HUES48 (cell line): ENCODE measurements at regions not wholly inside any gene's neighbourhood (a gene's known extent, or its start where the extent isn't known, plus 50 kb on each side); places are given as distances from the start of the nearest gene placed in this dataset.
"Not testable (repeated sequence)": the region's sequence is repeated elsewhere in the genome, so short reads cannot be mapped to it uniquely, and the experiment has no call there.

Source experiments
- H3K27ac ChIP-seq: one replicate; pipeline ENCODE4 v1.7.0; 2013; ENCODE audit warnings: low read depth, low read length, inconsistent platforms
- H3K27me3 ChIP-seq: 2 replicates; pipeline ENCODE4 v1.6.1; 2013; ENCODE audit warnings: mild to moderate bottlenecking, low read length; ENCODE audit not compliant: control insufficient read depth, insufficient read depth
- H3K36me3 ChIP-seq: 2 replicates; pipeline ENCODE4 v1.6.1; 2013; ENCODE audit warnings: low read length; ENCODE audit not compliant: control insufficient read depth, insufficient read depth
- H3K4me1 ChIP-seq: 2 replicates; pipeline ENCODE4 v1.6.1; 2013; ENCODE audit warnings: mild to moderate bottlenecking, low read length; ENCODE audit not compliant: control insufficient read depth, insufficient read depth
- H3K4me3 ChIP-seq: 2 replicates; pipeline ENCODE4 v1.5.1; 2013; ENCODE audit warnings: mild to moderate bottlenecking, low read depth, low read length
- H3K9ac ChIP-seq: 2 replicates; pipeline ENCODE4 v1.6.1; 2013; ENCODE audit warnings: mild to moderate bottlenecking, low read depth, low read length, moderate library complexity
- H3K9me3 ChIP-seq: 2 replicates; pipeline ENCODE4 v1.6.1; 2013; ENCODE audit warnings: low read length; ENCODE audit not compliant: control insufficient read depth, insufficient read depth

- H3K27ac ChIP-seq = no peak overlapping the region
- H3K36me3 ChIP-seq = no peaks in the 10 kb centered on the region
- H3K27me3 ChIP-seq = no peaks in the 10 kb centered on the region
- no peak overlapping the region for H3K9ac ChIP-seq
- H3K9me3 ChIP-seq = no peaks in the 10 kb centered on the region
- no peaks in the 10 kb centered on the region for H3K4me1 ChIP-seq
- no peak overlapping the region for H3K4me3 ChIP-seq
Observed at GRCh38 chr11:90650153-90650552, 427.3 kb upstream of the CHORDC1 start.

- Histone ChIP-seq H3K27ac (no peak overlapping the region), H3K9me3 (no peaks in the 10 kb centered on the region), H3K36me3 (no peaks in the 10 kb centered on the region), H3K27me3 (no peaks in the 10 kb centered on the region), H3K9ac (no peak overlapping the region), H3K4me1 (no peaks in the 10 kb centered on the region), H3K4me3 (no peak overlapping the region)
Observed at GRCh38 chr11:90646706-90647105, 423.9 kb upstream of the CHORDC1 start.

GRCh38 chr11:90646266-90646665, 423.4 kb upstream of the CHORDC1 start:
- H3K36me3 ChIP-seq = no peaks in the 10 kb centered on the region

GRCh38 chr11:90639461-90639993, 416.7 kb upstream of the CHORDC1 start:
- no peaks in the 10 kb centered on the region for H3K36me3 ChIP-seq

More at GRCh38 chr11:90646266-90646665, 423.4 kb upstream of the CHORDC1 start:
- Histone ChIP-seq H3K4me3 (no peak overlapping the region), H3K27me3 (no peaks in the 10 kb centered on the region), H3K4me1 (no peaks in the 10 kb centered on the region), H3K9me3 (no peaks in the 10 kb centered on the region), H3K27ac (no peak overlapping the region), H3K9ac (no peak overlapping the region)

GRCh38 chr11:90635886-90636285, 413.0 kb upstream of the CHORDC1 start:
- Histone ChIP-seq H3K9ac (no peak overlapping the region), H3K4me1 (peaks cover 8% of the 10 kb centered on the region), H3K4me3 (no peak overlapping the region), H3K36me3 (no peaks in the 10 kb centered on the region), H3K9me3 (no peaks in the 10 kb centered on the region), H3K27me3 (no peaks in the 10 kb centered on the region), H3K27ac (no peak overlapping the region)

More at GRCh38 chr11:90639461-90639993, 416.7 kb upstream of the CHORDC1 start:
- no peaks in the 10 kb centered on the region for H3K27me3 ChIP-seq
- no peak overlapping the region for H3K9ac ChIP-seq
- H3K27ac ChIP-seq = no peak overlapping the region
- H3K4me3 ChIP-seq = no peak overlapping the region
- peaks cover 8% of the 10 kb centered on the region for H3K4me1 ChIP-seq
- H3K9me3 ChIP-seq = no peaks in the 10 kb centered on the region

- Histone ChIP-seq H3K27ac (no peak overlapping the region), H3K9ac (no peak overlapping the region), H3K4me1 (peaks cover 8% of the 10 kb centered on the region), H3K36me3 (no peaks in the 10 kb centered on the region), H3K27me3 (no peaks in the 10 kb centered on the region), H3K4me3 (no peak overlapping the region), H3K9me3 (no peaks in the 10 kb centered on the region)
Observed at GRCh38 chr11:90635151-90635550, 412.3 kb upstream of the CHORDC1 start.

- Histone ChIP-seq H3K9ac (no peak overlapping the region), H3K4me1 (no peaks in the 10 kb centered on the region)
Observed at GRCh38 chr11:90630176-90630575, 407.3 kb upstream of the CHORDC1 start.

GRCh38 chr11:90629229-90629806, 406.5 kb upstream of the CHORDC1 start:
- no peak overlapping the region for H3K4me3 ChIP-seq

More at GRCh38 chr11:90630176-90630575, 407.3 kb upstream of the CHORDC1 start:
- no peak overlapping the region for H3K4me3 ChIP-seq
- no peaks in the 10 kb centered on the region for H3K36me3 ChIP-seq
- H3K27ac ChIP-seq = no peak overlapping the region
- no peaks in the 10 kb centered on the region for H3K27me3 ChIP-seq
- H3K9me3 ChIP-seq = no peaks in the 10 kb centered on the region

GRCh38 chr11:90614318-90614717, 391.5 kb upstream of the CHORDC1 start:
- no peaks in the 10 kb centered on the region for H3K36me3 ChIP-seq
- H3K9ac ChIP-seq = no peak overlapping the region
- peaks cover 5% of the 10 kb centered on the region; the same call in 1 of the 2 replicates for H3K4me1 ChIP-seq
- H3K9me3 ChIP-seq = peaks cover 6% of the 10 kb centered on the region; the same call in 1 of the 2 replicates
- H3K27ac ChIP-seq = no peak overlapping the region
- H3K27me3 ChIP-seq = no peaks in the 10 kb centered on the region
- H3K4me3 ChIP-seq = no peak overlapping the region

More at GRCh38 chr11:90629229-90629806, 406.5 kb upstream of the CHORDC1 start:
- H3K9ac ChIP-seq = no peak overlapping the region
- H3K27me3 ChIP-seq = no peaks in the 10 kb centered on the region
- no peaks in the 10 kb centered on the region for H3K4me1 ChIP-seq
- no peaks in the 10 kb centered on the region for H3K36me3 ChIP-seq
- no peak overlapping the region for H3K27ac ChIP-seq
- H3K9me3 ChIP-seq = no peaks in the 10 kb centered on the region

GRCh38 chr11:90613037-90613436, 390.2 kb upstream of the CHORDC1 start:
- H3K4me1 ChIP-seq, H3K27me3 ChIP-seq, H3K9ac ChIP-seq, H3K27ac ChIP-seq, H3K4me3 ChIP-seq, H3K9me3 ChIP-seq, H3K36me3 ChIP-seq: not testable (repeated sequence)

- peaks cover 4% of the 10 kb centered on the region; the same call in 1 of the 2 replicates for H3K9me3 ChIP-seq
- H3K27ac ChIP-seq = no peak overlapping the region
- H3K36me3 ChIP-seq = no peaks in the 10 kb centered on the region
Observed at GRCh38 chr11:90606721-90607120, 383.9 kb upstream of the CHORDC1 start.

More at GRCh38 chr11:90606721-90607120, 383.9 kb upstream of the CHORDC1 start:
- Histone ChIP-seq H3K4me3 (no peak overlapping the region), H3K9ac (no peak overlapping the region), H3K4me1 (no peaks in the 10 kb centered on the region), H3K27me3 (no peaks in the 10 kb centered on the region)
